ENCODE measurements at regions not wholly inside any gene's neighbourhood (a gene's known extent, or its start where the extent isn't known, plus 50 kb on each side); places are given as distances from the start of the nearest gene placed in this dataset.

- TF ChIP-seq POLR2AphosphoS5 (IDR thresholded peaks at IDR 0.05; ENCODE audit: low read depth, low read length) (no peak), POLR2A (IDR thresholded peaks at IDR 0.05; ENCODE audit: low read depth, low read length) (no peak)
Observed at GRCh38 chr18:27311114-27311513, 126.0 kb upstream of the CHST9 start.

Measured in GM12892 (cell line).